Neural cell (in vitro differentiated cells): ENCODE measurements at regions not wholly inside any gene's neighbourhood (a gene's known extent, or its start where the extent isn't known, plus 50 kb on each side); places are given as distances from the start of the nearest gene placed in this dataset.

Experiments
- H2AFZ ChIP-seq: fragments of 200-600, 300-800 bp; sonication (generic), shearing (Covaris generic); 2 replicates; pipeline ENCODE4 v1.6.0; 2014; ENCODE audit warnings: low read depth, mild to moderate bottlenecking, antibody characterized with exemption, low read length, moderate library complexity
- H3F3A ChIP-seq: fragments of 200-600 bp; shearing (Covaris generic); 2 replicates; pipeline ENCODE4 v1.6.1; 2016; ENCODE audit warnings: mild to moderate bottlenecking, moderate library complexity, mixed read lengths, antibody characterized with exemption, low read length; ENCODE audit not compliant: insufficient read depth, poor library complexity, severe bottlenecking
- H3K27ac ChIP-seq: fragments of 200-600, 300-800 bp; sonication (generic), shearing (Covaris generic); 2 replicates; pipeline ENCODE4 v1.5.1; 2014; ENCODE audit warnings: mild to moderate bottlenecking, low read length, moderate library complexity
- H3K27me3 ChIP-seq: fragments of 300-800, 200-600 bp; sonication (generic), shearing (Covaris generic); 2 replicates; pipeline ENCODE4 v1.6.0; 2014; ENCODE audit warnings: mild to moderate bottlenecking, low read depth, low read length, moderate library complexity; ENCODE audit not compliant: insufficient read depth
- H3K36me3 ChIP-seq: fragments of 300-800, 200-600 bp; sonication (generic), shearing (Covaris generic); 2 replicates; pipeline ENCODE4 v1.5.1; 2014; ENCODE audit warnings: mild to moderate bottlenecking, antibody characterized with exemption, low read length, moderate library complexity; ENCODE audit not compliant: insufficient read depth
- H3K4me2 ChIP-seq: fragments of 300-800, 200-600 bp; sonication (generic), shearing (Covaris generic); 2 replicates; pipeline ENCODE4 v1.6.0; 2014; ENCODE audit warnings: mild to moderate bottlenecking, low read length
- H3K4me3 ChIP-seq: fragments of 300-800, 200-600 bp; sonication (generic), shearing (Covaris generic); 2 replicates; pipeline ENCODE4 v1.5.1; 2014; ENCODE audit warnings: mild to moderate bottlenecking, low read length, moderate library complexity
- H3K79me2 ChIP-seq: fragments of 200-600 bp; shearing (Covaris generic); replicated peaks from 2 replicates; pipeline ENCODE4 v1.6.0; 2014; ENCODE audit warnings: mild to moderate bottlenecking, low read length, moderate library complexity; ENCODE audit not compliant: insufficient read depth
- H3K9ac ChIP-seq: fragments of 300-800, 200-600 bp; sonication (generic), shearing (Covaris generic); 2 replicates; pipeline ENCODE4 v1.6.1; 2016; ENCODE audit warnings: mild to moderate bottlenecking, low read length, mixed read lengths
- H3K9me2 ChIP-seq: fragments of 200-600 bp; shearing (Covaris generic); 2 replicates; pipeline ENCODE4 v1.6.1; 2016; ENCODE audit warnings: mild to moderate bottlenecking, low read length, mixed read lengths; ENCODE audit not compliant: insufficient read depth
- H3K9me3 ChIP-seq: fragments of 200-600, 300-800 bp; sonication (generic), shearing (Covaris generic); 2 replicates; pipeline ENCODE4 v1.6.1; 2016; ENCODE audit warnings: mild to moderate bottlenecking, mixed run types, low read length, moderate library complexity, mixed read lengths
- H4K20me1 ChIP-seq: fragments of 200-600 bp; shearing (Covaris generic); 2 replicates; pipeline ENCODE4 v1.6.1; 2016; ENCODE audit warnings: mild to moderate bottlenecking, mixed run types; ENCODE audit not compliant: insufficient read depth
- CTCF ChIP-seq: fragments of 450-650 bp; IDR thresholded peaks from 2 replicates; pipeline ENCODE4 v1.5.1; 2014; ENCODE audit warnings: antibody characterized with exemption, mild to moderate bottlenecking, moderate library complexity; ENCODE audit not compliant: poor library complexity, severe bottlenecking
- EP300 ChIP-seq: fragments of 450-650 bp; conservative IDR thresholded peaks from 2 replicates; pipeline ENCODE4 v1.6.1; 2014; ENCODE audit warnings: antibody characterized with exemption, mild to moderate bottlenecking, moderate library complexity; ENCODE audit not compliant: poor library complexity, severe bottlenecking
- EZH2 ChIP-seq: fragments of 200-600, 300-800 bp; shearing (Covaris generic), sonication (generic); IDR thresholded peaks from 2 replicates; pipeline ENCODE4 v1.6.1; 2014; ENCODE audit warnings: antibody characterized with exemption, low read length, borderline replicate concordance, mild to moderate bottlenecking; ENCODE audit not compliant: insufficient read depth, poor library complexity, severe bottlenecking
- MXI1 ChIP-seq: fragments of 450-650 bp; conservative IDR thresholded peaks from 2 replicates; pipeline ENCODE4 v1.6.1; 2014; ENCODE audit warnings: antibody characterized with exemption, mild to moderate bottlenecking; ENCODE audit not compliant: poor library complexity, severe bottlenecking
- POLR2AphosphoS5 ChIP-seq: IDR thresholded peaks from 2 replicates; pipeline ENCODE4 v1.6.1; 2012
- RAD21 ChIP-seq: fragments of 450-650 bp; conservative IDR thresholded peaks from 2 replicates; pipeline ENCODE4 v1.6.1; 2014; ENCODE audit warnings: antibody characterized with exemption, mild to moderate bottlenecking, moderate library complexity
- SMC3 ChIP-seq: fragments of 450-650 bp; conservative IDR thresholded peaks from 2 replicates; pipeline ENCODE4 v1.6.1; 2014; ENCODE audit warnings: antibody characterized with exemption, mild to moderate bottlenecking, moderate library complexity; ENCODE audit not compliant: poor library complexity
- TAF1 ChIP-seq: IDR thresholded peaks from 2 replicates; pipeline ENCODE4 v1.6.1; 2012; ENCODE audit warnings: low read depth
- TF ChIP-seq, protein P1 (sequence below): IDR thresholded peaks from 2 replicates; pipeline ENCODE4 v1.6.1; 2012; ENCODE audit warnings: borderline replicate concordance

DNA sequence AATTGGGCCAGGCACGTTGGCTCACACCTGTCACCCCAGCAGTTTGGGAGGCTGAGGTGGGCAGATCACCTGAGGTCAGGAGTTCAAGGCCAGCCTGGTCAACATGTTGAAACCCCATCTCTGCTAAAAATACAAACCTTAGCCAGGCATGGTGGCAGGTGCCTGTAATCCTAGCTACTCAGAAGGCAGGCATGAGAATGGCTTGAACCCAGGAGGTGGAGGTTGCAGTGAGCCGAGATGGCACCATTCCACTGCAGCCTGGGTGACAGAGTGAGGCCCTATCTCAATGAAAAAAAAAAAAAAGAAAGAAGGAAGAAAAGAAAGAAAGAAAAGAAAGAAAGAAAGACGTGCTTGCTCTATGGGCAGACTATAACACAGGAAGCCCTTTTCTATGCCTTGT lies 84.4 kb downstream of the FOXL1 start:
- H3F3A ChIP-seq = no peaks in the 10 kb centered on the region
- H3K9ac ChIP-seq = no peak overlapping the region
- H3K9me2 ChIP-seq = no peaks in the 10 kb centered on the region
- H3K36me3 ChIP-seq = no peaks in the 10 kb centered on the region
- no peak overlapping the region for H3K27ac ChIP-seq
- H3K4me3 ChIP-seq = no peak overlapping the region
- H3K79me2 ChIP-seq = no peaks in the 10 kb centered on the region
- no peak overlapping the region for H2AFZ ChIP-seq
- H3K27me3 ChIP-seq = no peaks in the 10 kb centered on the region
- TF ChIP-seq, protein P1, sequence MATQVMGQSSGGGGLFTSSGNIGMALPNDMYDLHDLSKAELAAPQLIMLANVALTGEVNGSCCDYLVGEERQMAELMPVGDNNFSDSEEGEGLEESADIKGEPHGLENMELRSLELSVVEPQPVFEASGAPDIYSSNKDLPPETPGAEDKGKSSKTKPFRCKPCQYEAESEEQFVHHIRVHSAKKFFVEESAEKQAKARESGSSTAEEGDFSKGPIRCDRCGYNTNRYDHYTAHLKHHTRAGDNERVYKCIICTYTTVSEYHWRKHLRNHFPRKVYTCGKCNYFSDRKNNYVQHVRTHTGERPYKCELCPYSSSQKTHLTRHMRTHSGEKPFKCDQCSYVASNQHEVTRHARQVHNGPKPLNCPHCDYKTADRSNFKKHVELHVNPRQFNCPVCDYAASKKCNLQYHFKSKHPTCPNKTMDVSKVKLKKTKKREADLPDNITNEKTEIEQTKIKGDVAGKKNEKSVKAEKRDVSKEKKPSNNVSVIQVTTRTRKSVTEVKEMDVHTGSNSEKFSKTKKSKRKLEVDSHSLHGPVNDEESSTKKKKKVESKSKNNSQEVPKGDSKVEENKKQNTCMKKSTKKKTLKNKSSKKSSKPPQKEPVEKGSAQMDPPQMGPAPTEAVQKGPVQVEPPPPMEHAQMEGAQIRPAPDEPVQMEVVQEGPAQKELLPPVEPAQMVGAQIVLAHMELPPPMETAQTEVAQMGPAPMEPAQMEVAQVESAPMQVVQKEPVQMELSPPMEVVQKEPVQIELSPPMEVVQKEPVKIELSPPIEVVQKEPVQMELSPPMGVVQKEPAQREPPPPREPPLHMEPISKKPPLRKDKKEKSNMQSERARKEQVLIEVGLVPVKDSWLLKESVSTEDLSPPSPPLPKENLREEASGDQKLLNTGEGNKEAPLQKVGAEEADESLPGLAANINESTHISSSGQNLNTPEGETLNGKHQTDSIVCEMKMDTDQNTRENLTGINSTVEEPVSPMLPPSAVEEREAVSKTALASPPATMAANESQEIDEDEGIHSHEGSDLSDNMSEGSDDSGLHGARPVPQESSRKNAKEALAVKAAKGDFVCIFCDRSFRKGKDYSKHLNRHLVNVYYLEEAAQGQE = no peak
- no peak for TF ChIP-seq POLR2AphosphoS5
- no peak for TF ChIP-seq EZH2
- no peak for TF ChIP-seq SMC3
- TF ChIP-seq CTCF = no peak
- TF ChIP-seq MXI1 = no peak
- no peak for TF ChIP-seq RAD21
- TF ChIP-seq TAF1 = no peak
- no peak for TF ChIP-seq EP300
- H4K20me1 ChIP-seq = no peaks in the 10 kb centered on the region
- H3K9me3 ChIP-seq = peaks cover 3% of the 10 kb centered on the region
- H3K4me2 ChIP-seq = no peak overlapping the region

DNA sequence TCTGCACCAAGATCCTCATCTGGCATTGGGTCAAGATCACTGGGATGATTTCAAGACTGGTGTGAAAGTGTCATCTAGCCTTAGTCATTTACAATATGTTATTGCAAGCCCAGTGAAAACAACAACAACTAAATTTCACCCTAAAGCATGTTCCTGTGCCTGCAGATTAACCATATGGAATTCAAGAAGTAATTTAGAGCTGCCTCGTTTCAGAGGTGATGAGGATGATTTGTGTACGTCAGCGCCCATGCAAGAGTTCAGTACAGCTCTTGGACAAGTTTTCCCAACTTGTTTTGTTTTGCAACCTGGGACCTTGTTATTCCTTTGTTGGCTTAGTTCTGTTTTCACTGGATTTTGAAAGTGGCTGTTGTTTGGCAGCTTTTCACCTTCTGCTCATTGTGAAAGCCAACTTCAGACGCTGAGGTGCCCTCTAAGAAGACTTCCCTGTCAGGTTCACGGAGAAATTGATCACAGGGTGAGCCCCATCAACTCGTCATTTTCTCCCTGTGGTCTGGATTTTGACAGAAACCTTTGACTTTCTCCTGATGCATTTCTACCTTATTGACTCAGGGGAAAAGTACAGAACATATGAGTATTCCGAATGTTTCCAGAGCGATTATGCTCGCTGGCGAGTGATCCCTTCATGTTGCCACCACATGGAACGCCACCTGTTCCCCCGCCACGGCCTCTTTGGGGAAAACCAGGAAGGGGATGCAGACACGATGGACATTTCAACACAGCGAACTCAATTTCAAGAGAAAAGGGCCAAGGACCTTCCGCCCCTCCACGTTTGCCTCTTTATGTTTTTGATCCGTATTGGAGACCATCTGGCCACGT lies 85.6 kb downstream of the FOXL1 start:
- no peak overlapping the region for H3K9ac ChIP-seq
- no peak overlapping the region for H2AFZ ChIP-seq
- H3K27me3 ChIP-seq = no peaks in the 10 kb centered on the region
- no peak for TF ChIP-seq SMC3
- TF ChIP-seq, protein P1 = no peak
- TF ChIP-seq EZH2 = no peak
- TF ChIP-seq CTCF = no peak
- TF ChIP-seq EP300 = no peak
- TF ChIP-seq TAF1 = no peak
- no peak for TF ChIP-seq POLR2AphosphoS5
- TF ChIP-seq RAD21 = no peak
- no peak for TF ChIP-seq MXI1
- H3K4me2 ChIP-seq = no peak overlapping the region
- no peak overlapping the region for H3K27ac ChIP-seq
- H3F3A ChIP-seq = no peaks in the 10 kb centered on the region
- peaks cover 3% of the 10 kb centered on the region for H3K9me3 ChIP-seq
- no peaks in the 10 kb centered on the region for H3K9me2 ChIP-seq
- H3K4me3 ChIP-seq = no peak overlapping the region
- no peaks in the 10 kb centered on the region for H3K36me3 ChIP-seq
- H4K20me1 ChIP-seq = no peaks in the 10 kb centered on the region
- H3K79me2 ChIP-seq = no peaks in the 10 kb centered on the region
